CD4-positive, alpha-beta T cell treated with Interleukin-21 for 1 hour (primary cell): ENCODE measurements at regions not wholly inside any gene's neighbourhood (a gene's known extent, or its start where the extent isn't known, plus 50 kb on each side); places are given as distances from the start of the nearest gene placed in this dataset.
"Not testable (repeated sequence)": the region's sequence is repeated elsewhere in the genome, so short reads cannot be mapped to it uniquely, and the experiment has no call there.

ENCODE experiments used
- DNase-seq: peaks from one replicate; pipeline ENCODE4 v3.0.0-alpha.2; 2020

DNA sequence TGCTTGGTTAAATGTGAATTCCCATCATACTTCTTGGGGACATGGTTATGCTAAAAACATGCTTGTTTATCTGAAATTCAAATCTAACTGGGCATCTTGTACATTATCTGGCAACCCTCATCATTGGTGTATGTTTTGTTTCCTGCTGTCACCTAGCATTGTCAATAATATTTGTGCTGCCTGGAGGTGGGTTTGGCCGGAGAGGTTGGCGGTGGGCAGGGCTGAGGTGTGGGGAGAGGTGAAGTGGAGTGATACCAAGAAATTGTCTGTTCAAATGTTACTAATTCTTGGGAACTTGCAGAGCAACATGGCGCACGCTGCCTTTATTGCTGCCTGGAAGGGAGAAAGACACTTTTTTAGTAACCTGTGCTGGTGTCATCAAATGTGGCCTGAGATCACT lies 280.5 kb downstream of the VRK1 start:
- DNase-seq: no peak

DNA sequence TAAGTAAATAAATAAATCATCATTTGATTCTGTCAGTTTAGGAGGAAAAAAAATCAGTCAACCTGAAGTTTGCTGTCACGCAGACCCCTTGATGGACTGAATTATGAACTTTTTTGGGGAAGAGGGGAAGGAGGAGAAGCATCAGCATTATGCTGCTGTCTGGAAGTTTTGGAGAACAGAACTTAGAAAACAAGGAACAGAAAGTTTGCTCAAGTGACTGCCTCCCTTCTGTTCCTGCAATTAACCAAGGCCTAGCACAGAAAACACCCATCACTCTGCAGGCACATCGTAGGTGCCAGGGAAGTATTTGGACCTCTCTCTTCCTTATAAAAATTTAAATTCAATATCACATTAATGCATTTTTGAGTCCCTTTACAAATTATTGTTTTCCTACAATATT lies 283.8 kb downstream of the VRK1 start:
- DNase-seq: no peak

DNA sequence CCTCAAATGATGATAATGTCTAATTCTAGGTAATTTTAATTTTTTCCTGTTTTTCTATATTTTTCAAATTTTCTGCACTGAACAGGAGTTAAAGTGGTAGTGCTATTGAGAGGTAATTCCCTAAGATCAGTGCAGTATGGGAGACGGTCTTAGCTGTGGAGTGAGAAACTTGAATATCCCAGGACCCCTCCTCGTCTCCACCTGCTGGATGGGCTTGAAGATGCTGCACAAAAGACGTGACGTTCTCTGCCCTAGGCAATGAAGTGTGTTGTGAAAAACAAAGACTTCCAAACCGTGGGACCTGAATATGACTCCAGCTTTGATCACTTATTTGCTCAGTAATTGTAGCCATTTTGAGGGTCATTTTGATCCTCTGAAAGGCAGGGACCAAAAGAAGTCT lies 298.1 kb downstream of the VRK1 start:
- DNase-seq: no peak

- DNase-seq: no peak
These were observed 300.1 kb downstream of the VRK1 start for GRCh38 chr14:97097296-97097695.

DNA sequence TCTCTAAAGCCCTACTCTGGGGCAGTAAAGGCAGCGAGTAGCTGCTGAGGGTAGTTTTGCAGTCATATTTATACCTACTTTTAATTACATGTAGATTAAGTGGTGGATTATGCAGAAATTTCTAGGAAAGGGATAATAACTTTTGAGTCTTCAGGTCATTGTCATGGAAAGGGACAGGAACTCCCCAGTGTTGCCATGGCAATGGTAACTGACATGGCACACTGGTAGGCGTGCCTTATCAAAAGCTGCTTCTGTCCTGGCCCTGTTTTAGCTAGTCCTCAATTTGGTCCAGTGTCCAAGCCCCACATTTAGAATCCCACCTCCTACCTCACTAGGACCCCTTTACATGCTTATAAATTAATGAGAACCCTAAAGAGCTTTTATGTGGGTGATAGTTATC lies 303.1 kb downstream of the VRK1 start:
- no peak for DNase-seq

GRCh38 chr14:97101561-97101960 lies 304.4 kb downstream of the VRK1 start:
- DNase-seq: no peak

GRCh38 chr14:97104029-97104428 lies 306.8 kb downstream of the VRK1 start:
- no peak for DNase-seq

DNA sequence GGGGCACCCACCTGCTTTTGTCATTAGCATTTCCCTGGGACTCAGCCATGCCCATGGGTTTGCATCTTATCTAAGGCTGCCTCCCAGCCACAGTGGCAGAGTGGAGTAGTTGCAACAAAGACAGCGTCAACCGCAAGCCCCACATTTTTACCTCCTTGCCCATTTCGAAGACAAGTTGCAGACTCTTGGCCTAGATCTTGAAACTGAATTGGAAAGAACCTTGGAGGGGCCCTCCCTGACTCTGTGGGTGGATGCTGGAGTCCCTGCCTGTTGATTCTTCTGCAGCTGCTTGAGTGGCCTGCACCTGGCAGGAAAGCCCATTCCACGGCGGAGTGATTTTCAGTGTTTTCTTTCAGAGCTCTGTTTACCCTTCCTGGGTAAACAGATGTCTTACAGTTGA lies 309.0 kb downstream of the VRK1 start:
- no peak for DNase-seq

DNA sequence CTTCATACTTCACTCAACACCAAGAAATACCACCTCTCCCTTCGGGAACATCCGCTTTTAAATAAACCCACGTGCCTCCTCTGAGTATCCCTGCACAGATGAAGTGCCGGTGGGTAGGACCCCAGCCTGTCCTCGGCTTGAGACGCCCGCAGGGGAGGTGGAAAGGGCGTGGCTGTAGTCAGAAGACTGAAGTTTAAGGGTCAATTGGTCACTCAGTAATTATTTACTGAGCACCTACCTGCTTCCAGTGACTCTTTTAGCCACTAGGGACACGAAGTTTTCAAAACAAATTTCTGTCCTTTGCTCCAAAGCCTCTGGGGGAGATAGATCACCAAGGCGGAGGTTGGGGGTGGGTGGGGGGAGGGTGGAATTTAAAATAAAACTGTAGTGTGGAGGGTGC lies 309.4 kb downstream of the VRK1 start:
- DNase-seq: no peak

DNA sequence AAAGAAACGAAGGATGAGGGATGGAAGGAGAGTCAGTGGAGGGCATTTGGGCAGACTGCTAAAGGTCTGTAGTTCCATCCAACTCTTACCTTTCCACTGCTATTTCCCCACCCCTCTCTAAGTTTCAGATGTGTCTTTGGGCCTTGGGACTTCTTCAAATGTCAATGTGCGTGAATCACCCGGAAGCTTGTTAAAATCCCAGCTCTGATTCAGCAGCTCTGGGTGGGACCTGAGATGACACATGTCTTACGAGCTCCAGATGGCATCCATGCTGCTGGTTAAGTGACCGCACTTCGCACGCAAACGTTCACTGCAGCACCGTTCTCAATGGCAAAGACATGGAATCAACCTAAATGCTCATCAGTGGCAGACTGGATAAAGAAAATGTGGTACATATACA lies 309.9 kb downstream of the VRK1 start:
- DNase-seq: no peak

GRCh38 chr14:97107760-97108159 lies 310.6 kb downstream of the VRK1 start:
- DNase-seq: no peak

DNA sequence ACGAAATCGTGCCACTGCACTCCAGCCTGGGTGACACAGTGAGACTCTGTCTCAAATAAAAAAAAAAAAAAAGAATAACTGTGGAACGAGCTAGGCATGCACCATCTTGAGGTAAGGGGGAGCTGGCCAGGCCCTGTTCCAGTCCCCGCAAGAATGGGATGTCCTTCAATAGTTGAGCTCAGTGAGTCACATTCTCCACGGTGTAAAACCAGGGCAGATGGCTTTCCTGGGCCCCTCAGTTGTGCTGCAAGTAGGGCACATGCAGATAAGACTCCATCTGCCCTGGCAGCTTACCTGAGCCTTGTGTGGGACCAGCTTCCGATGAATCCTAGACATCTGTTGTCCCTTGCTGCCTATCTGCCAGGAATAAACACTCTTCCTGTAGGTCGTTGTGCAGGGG lies 312.1 kb downstream of the VRK1 start:
- DNase-seq: no peak

GRCh38 chr14:97113339-97113738 lies 316.2 kb downstream of the VRK1 start:
- no peak for DNase-seq

GRCh38 chr14:97116546-97116945 lies 319.4 kb downstream of the VRK1 start:
- no peak for DNase-seq

DNA sequence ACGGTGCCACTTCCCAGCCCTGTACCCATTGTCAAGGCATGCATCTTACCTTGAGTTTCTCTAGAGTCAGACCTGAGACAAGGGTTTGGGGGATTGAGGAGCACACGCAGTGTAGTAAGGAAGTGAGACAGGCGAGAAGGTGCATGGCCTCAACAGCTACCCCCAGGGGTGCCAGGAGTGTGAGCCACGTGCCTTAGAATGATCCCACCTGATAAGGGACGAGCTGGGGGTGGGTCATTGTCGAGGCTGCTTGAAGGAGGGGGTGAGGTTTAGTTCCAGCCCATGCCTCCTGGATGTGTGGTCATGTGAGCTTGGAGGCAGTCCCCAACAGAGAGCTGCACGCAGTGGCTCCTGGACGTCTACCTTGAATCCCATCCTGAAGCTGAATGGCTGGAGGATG lies 320.5 kb downstream of the VRK1 start:
- DNase-seq: no peak

DNA sequence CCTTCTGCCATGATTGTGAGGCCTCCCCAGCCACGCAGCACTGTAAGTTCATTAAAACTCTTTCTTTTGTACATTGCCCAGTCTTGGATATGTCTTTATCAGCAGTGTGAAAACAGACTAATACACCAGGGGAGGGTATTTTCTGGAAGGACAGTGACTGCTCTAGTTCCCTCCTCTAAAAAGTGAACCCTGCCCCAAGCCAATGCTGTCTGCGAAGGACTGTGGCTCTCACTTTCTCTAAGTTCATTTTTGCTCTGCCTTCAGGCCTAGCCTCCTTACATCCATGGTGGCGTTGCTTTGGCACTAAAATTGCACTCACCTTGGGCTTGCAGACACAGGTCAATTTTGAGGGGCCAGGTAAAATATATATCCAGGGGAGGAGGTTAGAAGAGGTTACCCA lies 323.0 kb downstream of the VRK1 start:
- no peak for DNase-seq

DNA sequence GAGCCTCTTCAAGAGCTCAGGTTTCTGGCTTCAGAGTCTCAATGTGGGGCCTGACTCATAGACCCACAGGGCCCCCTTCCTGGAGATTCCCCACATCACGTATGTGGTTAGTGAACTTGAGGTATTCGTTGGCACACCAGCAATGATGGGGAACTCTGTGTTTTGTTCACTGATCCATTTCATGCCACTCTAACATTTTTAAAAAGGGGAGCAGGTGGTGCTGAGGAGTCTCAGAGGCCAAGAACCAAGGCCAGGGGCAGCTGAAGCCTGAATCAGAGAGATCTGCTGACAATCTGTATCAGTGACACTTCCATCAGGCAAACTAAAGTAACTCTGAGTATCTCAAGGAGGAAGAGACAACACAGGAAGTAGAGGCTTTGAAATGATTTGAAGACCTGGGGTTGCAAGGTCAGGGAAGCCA lies 323.4 kb downstream of the VRK1 start:
- peak; percentile 30 for DNase-seq

DNA sequence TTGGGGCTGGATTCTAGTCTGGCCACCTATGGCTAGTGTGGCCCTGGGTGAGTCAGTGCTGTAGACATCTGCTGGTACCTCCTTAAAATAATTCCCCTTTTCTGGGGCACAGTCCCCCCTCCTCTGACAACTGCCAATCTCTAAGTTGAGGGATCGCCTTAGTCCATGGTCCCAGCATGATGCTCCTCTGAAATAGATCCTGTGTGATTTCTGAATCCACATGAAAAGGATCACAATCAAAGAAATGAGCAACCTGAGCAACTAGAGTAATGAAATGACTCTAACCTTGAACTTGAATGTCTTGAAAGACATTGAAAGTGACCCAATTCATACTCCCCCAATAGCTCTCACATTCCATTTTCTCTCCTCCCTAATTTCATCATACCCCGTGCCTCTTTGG lies 332.5 kb downstream of the VRK1 start:
- DNase-seq: no peak

- not testable (repeated sequence) for DNase-seq
These were observed 338.7 kb downstream of the VRK1 start for GRCh38 chr14:97135847-97136246.

DNA sequence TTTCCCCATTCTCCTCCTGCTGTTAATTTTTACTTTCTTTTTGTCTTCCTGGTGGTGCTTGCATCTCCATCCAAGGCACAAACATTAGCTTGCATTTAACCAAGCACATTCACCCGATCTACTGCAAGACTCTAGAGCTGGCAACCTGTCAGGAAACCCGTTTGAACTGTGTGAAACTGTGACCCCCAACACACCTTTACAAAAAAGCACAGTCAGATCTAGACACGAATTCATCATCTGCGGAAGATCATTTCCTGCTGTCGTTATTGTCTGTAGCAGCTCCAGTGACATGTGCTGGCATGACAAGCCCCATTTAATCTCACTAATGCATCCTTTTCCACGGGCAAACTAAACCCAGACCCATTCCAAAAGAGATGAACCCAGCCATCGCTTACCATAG lies 340.5 kb downstream of the VRK1 start:
- DNase-seq: no peak

DNA sequence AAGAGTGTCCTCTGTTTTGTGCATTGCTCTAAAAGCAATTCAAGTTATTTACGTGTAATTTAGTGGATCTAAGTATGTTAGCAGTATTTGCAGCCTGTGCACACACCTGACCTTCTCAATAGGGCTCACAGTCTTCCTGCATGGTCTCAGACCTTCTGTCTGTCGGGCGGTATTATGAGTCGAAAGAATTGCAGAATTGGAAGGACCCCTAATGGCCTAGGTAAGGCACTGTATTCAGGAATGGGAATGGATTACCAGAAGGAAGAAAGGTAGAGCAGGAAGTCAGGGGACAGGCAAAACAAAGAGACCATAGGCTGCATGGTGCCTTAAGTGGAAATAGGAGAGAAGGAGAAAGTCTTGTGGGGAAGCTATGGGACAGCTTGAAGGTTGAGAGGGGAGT lies 341.6 kb downstream of the VRK1 start:
- DNase-seq: no peak

DNA sequence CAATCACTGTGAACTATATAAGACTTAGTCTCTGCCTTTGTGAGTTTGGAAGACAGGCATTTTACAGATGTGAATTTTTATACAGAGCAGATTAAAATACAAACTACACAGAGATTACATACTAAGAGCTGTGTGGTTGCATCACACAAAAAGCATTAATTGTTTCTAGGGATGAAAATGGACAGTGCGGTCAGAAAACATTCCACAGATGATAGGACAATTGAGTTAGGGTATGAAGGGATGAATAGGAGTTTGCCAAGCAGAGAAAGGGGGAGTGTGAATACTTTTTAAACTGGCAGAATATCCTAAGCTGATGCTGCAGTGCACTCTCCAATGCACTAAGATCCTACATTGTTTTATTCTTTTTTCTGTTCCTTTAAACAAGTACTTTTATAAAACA lies 345.8 kb downstream of the VRK1 start:
- no peak for DNase-seq

- no peak for DNase-seq
These were observed 346.3 kb downstream of the VRK1 start for GRCh38 chr14:97143456-97143855.

DNA sequence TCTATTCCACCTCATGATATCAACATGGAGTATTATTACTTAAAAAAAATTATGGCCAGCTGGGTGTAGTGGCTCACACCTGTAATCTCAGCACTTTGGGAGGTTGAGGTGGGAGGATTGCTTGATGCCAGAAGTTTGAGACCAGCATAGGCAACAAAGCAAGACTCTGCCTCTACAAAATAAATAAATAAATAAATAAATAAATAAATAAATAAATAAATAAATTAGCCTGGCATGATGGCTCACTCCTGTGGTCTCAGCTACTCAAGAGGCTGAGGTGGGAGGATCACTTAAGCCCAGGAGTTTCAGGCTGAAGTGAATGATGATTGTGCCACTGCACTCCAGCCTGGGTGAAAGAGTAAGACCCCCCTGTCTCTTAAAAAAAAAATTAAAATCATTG lies 350.8 kb downstream of the VRK1 start:
- DNase-seq: not testable (repeated sequence)

GRCh38 chr14:97149775-97150174 lies 352.6 kb downstream of the VRK1 start:
- DNase-seq: no peak

DNA sequence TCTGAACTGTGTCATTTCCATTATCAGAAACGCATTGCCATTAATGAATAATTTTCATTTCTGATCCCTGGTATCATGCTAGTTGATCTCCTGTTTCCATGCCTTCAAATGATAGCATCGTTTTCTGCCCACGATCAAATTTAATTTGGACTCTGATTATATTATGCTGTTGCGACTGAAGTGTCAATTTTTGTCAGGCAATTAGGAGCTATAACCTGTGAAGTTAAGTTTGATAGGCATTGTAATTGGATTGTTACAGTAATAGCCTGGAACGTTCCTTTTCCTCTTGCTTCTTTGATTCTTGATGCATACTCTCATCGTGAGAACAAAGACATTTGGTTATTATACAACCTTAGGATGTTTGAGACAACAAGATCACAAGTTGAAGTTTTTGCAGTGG lies 356.3 kb downstream of the VRK1 start:
- DNase-seq: no peak
